Germinal center (tissue), 1 donor: ENCODE measurements at regions not wholly inside any gene's neighbourhood (a gene's known extent, or its start where the extent isn't known, plus 50 kb on each side); places are given as distances from the start of the nearest gene placed in this dataset.

Experiments
- DNase-seq: peaks from one replicate; pipeline ENCODE4 v3.0.0; 2012; ENCODE audit warnings: mixed read lengths, low spot score

DNA sequence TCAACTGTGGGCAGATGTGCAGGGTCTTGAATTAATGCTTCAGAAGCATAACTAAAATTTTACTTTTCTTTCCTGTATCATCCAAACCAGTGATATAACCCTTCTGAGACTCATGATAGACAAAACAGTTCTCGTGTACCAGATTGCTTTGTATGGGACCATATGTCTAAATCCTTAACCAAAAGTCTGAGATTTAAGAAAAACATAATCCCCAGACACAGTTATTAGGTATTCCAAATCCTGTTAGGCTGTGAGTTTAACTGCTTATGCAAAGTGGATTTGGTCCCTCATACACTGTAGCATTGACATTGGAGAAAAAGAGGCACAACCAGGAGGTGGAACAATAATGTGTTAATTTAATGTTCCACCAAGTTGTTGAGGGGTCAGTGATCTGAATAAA, 235.0 kb downstream of the PMAIP1 start:
- DNase-seq = no peak

GRCh38 chr18:60130284-60130683, 230.5 kb downstream of the PMAIP1 start:
- DNase-seq = no peak

- no peak for DNase-seq
Measured at GRCh38 chr18:60123031-60123430, 223.2 kb downstream of the PMAIP1 start.

GRCh38 chr18:60122339-60122738, 222.5 kb downstream of the PMAIP1 start:
- DNase-seq = no peak

- DNase-seq = no peak
Measured at GRCh38 chr18:60120231-60120750, 220.5 kb downstream of the PMAIP1 start.

GRCh38 chr18:60117321-60117720, 217.5 kb downstream of the PMAIP1 start:
- no peak for DNase-seq

- no peak for DNase-seq
Measured at GRCh38 chr18:60113396-60113795, 213.6 kb downstream of the PMAIP1 start.

DNA sequence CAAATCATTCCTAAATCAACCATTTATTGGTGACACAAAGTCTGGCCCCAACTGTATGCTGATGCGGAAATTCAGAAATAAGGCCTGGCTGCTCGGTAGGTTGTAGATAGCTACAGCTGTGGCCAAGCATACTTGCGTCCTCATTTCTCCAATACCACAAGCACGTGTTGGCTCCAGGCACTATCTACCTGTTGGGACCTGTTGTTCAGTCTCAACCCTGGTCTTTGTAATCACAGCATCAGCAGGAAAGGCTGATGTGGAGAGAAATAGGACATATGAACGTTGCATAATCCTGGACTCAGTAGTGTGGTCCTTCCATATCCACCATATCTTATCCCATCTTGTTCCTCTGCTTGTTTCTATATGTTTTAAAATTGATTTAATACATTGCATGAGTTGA, 212.6 kb downstream of the PMAIP1 start:
- no peak for DNase-seq

GRCh38 chr18:60111525-60111924, 211.7 kb downstream of the PMAIP1 start:
- no peak for DNase-seq

GRCh38 chr18:60110836-60111235, 211.0 kb downstream of the PMAIP1 start:
- no peak for DNase-seq

DNA sequence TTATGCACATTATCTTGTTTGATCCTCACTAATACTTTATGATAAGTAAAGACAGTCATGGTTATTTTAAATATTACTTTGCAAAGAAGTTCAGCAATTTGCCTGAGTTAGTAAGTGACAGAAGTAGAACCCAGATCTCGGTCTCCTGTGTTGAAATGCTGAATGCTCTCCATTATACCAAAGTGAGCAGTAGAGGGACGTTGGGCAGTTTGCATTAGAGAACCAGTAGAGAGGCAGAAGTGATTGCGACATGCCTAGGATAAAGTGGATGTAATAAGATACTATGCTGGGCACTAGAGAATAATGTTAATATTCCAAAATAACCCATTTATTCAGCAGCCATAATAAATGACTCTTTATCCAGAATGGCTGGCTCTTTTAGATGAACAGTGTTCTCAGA, 201.0 kb downstream of the PMAIP1 start:
- DNase-seq = no peak

GRCh38 chr18:60099709-60100108, 199.9 kb downstream of the PMAIP1 start:
- DNase-seq = no peak

DNA sequence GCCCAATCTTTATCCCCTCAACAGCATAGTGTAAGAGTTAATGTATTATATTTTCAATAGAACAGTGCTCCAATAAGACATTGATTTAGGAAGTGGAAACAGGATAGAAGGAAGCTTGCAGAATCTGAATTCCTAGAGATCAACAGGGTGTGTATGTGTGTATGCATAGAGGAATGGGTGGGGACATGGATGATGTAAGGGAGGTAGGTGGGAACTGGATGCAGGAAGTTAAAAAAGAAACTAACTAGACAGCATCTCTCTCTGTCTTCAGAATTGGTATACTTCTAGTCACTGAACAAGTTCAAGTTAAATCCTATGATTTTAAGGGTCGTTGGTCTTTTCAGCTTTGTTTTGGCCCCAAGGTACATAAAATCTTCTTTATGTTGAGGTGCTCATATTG, 196.6 kb downstream of the PMAIP1 start:
- DNase-seq = no peak

- DNase-seq = no peak
Measured at GRCh38 chr18:60092073-60092472, 192.3 kb downstream of the PMAIP1 start.

DNA sequence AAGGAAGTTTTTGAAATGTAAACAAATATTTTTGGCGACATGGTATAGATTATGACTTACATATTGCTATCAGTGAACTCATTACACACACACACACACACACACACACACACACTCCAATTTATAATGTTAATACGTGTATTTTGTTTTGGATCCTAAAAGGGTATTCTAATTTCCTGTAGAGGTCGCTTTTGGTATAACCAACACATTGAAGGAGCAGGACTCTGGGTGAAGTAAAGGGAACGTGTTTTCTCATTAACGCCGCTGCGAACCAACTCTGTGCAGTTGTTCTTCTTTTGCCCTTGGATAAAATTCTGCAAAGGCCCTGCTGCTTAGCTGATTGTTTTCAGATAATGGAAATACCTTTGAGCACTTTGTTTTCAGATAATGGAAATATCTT, 190.4 kb downstream of the PMAIP1 start:
- no peak for DNase-seq

- no peak for DNase-seq
Measured at GRCh38 chr18:60082790-60083189, 183.0 kb downstream of the PMAIP1 start.

GRCh38 chr18:60082282-60082681, 182.5 kb downstream of the PMAIP1 start:
- DNase-seq = no peak

GRCh38 chr18:60075477-60075876, 175.7 kb downstream of the PMAIP1 start:
- DNase-seq = no peak

GRCh38 chr18:60070631-60071030, 170.8 kb downstream of the PMAIP1 start:
- DNase-seq = no peak

DNA sequence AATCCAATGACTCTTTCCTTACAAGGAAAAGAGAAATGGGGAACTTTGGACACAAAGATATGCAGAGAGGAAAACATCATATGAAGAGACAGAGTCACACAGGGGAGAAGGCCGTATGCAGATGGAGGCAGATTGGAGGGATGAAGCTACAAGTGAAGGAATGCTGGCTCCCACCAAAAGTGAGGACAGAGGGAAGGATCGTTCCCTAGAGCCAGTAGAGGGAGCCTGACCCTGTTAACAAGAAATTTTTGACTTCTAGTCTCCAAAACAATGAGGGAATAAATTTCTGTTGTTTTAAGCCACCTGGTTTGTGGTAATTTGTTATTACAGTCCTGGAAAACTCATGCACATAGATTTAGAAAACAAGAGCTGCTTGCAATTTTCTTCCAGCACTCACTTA, 169.3 kb downstream of the PMAIP1 start:
- no peak for DNase-seq

DNA sequence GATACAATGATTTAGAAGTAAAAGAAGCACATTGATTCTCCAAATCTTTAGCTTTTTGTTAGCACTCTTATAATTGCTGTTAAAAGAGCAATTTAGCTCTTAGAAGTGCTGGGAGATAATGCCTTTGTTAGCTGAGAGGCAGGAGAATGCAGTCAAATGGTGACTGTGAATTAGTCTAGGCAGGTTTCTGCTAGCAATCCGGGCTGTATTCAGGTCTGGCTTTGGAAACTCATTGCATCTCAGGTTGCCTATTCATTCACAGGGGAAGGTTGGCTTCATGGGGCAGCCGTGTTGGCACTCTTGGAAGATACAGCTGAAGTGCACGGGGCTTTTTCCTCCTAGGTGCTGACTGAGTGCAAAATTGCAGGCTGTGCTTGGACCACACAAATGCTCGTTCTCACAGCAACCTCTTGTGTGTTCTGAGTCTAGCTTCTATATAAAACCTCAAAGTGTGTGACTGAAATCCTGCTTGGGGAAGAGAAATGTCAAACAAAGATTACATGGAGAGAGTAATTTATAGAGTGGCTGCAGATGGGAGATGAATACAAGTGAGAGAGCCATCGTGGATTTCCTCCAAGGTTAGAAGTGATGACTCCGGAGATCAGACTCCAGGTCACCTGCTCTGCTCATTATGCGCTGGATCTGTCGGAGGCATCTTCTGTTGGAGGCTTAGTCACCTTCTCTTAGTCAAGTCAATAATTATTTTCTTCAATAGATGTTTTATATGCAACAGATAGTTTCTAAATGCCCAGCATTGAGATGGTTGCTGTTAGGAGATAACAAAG, 167.8 kb downstream of the PMAIP1 start:
- no peak for DNase-seq

DNA sequence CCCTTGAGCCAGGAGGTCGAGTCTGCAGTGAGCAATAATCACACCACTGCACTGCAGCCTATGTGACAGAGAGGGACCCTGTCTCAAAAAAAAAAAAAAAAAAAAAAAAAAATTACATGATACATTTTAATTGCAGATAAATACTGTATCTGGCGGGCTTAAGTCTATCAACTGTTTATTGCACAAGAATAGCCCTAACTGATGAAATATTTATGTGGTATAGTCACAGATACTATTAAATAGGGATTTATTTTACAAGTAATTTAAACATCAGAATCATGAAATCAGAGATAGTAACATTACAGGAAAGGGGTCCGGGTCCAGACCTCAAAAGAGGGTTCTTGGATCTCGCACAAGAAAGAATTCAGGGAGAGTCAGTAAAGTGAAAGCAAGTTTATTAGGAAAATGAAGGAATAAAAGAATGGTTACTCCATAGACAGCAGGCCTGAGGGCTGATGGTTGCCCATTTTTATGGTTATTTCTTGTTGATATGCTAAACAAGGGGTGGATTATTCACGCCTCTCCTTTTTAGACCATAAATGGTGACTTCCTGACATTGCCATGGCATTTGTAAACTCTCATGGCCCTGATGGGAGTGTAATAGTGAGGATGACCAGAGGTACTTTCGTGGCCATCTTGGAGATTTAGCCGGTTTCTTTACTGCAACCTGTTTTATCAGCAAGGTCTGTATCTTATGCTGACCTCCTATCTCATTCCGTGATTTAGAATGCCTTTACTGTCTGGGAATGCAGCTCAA, 166.6 kb downstream of the PMAIP1 start:
- no peak for DNase-seq

DNA sequence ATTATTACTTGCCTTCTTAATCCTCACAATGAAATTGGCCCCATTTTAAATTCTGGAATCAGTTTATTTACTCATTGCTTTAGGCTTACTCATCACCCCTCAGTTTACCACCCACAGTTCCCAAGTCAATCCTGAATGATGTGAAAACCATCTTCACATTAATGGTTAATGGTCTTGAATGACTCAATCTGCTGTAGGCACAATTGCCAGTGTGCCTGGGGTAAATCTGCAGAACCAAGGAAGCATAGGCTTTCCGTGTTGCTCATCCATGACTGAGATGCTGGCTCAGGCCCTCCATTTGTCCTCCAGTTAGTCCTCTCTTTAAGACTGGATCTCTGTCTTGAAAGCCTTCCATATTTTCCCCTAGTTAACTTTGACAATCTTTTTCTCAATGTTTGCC, 164.5 kb downstream of the PMAIP1 start:
- DNase-seq = no peak
